ENCODE measurements at regions not wholly inside any gene's neighbourhood (a gene's known extent, or its start where the extent isn't known, plus 50 kb on each side); places are given as distances from the start of the nearest gene placed in this dataset.

DNA sequence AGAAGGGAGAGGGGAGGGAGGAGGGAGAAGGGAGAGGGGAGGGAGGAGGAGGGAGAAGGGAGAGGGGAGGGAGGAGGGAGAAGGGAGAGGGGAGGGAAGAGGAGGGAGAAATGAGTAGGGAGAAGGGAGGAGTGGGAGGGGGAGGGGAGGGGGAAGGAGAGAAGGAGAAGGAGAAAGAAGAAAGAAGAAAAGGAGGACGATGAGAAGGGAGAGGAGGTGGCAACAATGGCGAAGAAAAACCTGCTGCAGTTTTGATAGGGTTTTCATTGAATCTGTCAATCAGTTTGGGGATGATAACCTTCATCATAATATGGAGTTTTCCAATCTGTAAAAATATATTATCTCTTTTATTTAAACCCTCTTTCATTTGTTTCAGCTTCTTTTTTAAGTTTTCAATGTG, 185.2 kb downstream of the ADAM29 start:
- TF ChIP-seq ZNF384 (IDR thresholded peaks at IDR 0.05): no peak
- TF ChIP-seq FOXA1 (IDR thresholded peaks at IDR 0.05): no peak
- TF ChIP-seq, protein P1, sequence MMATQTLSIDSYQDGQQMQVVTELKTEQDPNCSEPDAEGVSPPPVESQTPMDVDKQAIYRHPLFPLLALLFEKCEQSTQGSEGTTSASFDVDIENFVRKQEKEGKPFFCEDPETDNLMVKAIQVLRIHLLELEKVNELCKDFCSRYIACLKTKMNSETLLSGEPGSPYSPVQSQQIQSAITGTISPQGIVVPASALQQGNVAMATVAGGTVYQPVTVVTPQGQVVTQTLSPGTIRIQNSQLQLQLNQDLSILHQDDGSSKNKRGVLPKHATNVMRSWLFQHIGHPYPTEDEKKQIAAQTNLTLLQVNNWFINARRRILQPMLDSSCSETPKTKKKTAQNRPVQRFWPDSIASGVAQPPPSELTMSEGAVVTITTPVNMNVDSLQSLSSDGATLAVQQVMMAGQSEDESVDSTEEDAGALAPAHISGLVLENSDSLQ (IDR thresholded peaks at IDR 0.05): no peak
- no peak for TF ChIP-seq ARNT (IDR thresholded peaks at IDR 0.05)
- TF ChIP-seq LEF1 (IDR thresholded peaks at IDR 0.05; ENCODE audit: borderline replicate concordance): no peak
- TF ChIP-seq CTBP1 (IDR thresholded peaks at IDR 0.05; ENCODE audit: borderline replicate concordance): no peak
- no peak for TF ChIP-seq ELF4 (IDR thresholded peaks at IDR 0.05)
- no peak for TF ChIP-seq SUZ12 (IDR thresholded peaks at IDR 0.05)
- TF ChIP-seq SP1 (IDR thresholded peaks at IDR 0.05): no peak
- TF ChIP-seq L3MBTL2 (conservative IDR thresholded peaks at IDR 0.05): no peak
- no peak for TF ChIP-seq FOXK2 (IDR thresholded peaks at IDR 0.05)
- TF ChIP-seq BHLHE40 (IDR thresholded peaks at IDR 0.05; ENCODE audit: borderline replicate concordance): no peak
- DNase-seq (ENCODE audit: extremely low spot score): no peak
- POLR2A ChIA-PET: no interaction called here
- CTCF ChIA-PET: no interaction called here

DNA sequence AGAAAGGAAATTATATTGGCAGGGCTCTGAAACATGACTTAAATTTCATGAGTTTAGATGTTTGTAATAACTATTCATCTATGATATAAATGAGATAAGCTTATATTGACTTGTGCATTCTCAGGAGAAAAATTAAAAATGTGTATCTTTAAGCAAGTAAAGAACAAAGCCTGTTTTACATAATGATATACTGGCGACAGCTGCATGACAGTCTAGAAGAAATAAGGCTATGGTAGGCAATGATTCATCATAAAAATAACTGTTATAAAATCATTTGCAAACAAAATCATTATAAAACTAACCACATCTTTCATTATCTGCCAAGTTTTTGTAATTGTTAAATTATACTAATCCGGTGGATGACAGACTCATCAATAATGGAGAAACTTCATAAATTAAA, 188.1 kb downstream of the ADAM29 start:
- POLR2A ChIA-PET: no interaction called here
- CTCF ChIA-PET: no interaction called here
- no peak for DNase-seq (ENCODE audit: extremely low spot score)
- TF ChIP-seq TARDBP (IDR thresholded peaks at IDR 0.05) (no peak), SP1 (IDR thresholded peaks at IDR 0.05) (no peak), SUZ12 (IDR thresholded peaks at IDR 0.05) (no peak), ZNF384 (IDR thresholded peaks at IDR 0.05) (no peak), FOXM1 (IDR thresholded peaks at IDR 0.05; ENCODE audit: borderline replicate concordance) (no peak), NFRKB (IDR thresholded peaks at IDR 0.05) (no peak), BHLHE40 (IDR thresholded peaks at IDR 0.05; ENCODE audit: borderline replicate concordance) (no peak), FOXK2 (IDR thresholded peaks at IDR 0.05) (no peak), HDGF (IDR thresholded peaks at IDR 0.05; ENCODE audit: borderline replicate concordance) (no peak), FOXA1 (IDR thresholded peaks at IDR 0.05) (no peak), L3MBTL2 (conservative IDR thresholded peaks at IDR 0.05) (no peak), CTBP1 (IDR thresholded peaks at IDR 0.05; ENCODE audit: borderline replicate concordance) (no peak)

DNA sequence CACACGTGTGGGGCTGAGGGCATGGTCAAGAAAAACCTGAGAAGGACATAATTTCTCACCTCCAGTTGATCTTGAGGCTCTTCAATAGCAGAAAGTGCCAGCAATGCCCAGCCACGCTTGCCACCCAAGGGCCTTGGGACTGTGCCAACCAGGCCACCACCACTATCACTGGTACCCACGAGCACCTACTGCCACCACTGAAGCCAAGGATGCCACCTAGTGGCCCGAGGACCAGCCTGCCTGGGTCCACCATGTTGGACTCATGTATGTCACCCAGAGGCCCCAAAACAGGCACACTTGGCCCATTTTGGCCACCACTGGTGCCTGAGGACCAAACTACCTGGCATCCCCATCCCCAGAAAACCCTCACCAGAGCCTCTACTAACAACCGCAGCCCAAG, 191.8 kb downstream of the ADAM29 start:
- TF ChIP-seq L3MBTL2 (conservative IDR thresholded peaks at IDR 0.05): no peak
- CTCF ChIA-PET: no interaction called here
- DNase-seq (ENCODE audit: extremely low spot score): peak; percentile 7
- POLR2A ChIA-PET: no interaction called here

DNA sequence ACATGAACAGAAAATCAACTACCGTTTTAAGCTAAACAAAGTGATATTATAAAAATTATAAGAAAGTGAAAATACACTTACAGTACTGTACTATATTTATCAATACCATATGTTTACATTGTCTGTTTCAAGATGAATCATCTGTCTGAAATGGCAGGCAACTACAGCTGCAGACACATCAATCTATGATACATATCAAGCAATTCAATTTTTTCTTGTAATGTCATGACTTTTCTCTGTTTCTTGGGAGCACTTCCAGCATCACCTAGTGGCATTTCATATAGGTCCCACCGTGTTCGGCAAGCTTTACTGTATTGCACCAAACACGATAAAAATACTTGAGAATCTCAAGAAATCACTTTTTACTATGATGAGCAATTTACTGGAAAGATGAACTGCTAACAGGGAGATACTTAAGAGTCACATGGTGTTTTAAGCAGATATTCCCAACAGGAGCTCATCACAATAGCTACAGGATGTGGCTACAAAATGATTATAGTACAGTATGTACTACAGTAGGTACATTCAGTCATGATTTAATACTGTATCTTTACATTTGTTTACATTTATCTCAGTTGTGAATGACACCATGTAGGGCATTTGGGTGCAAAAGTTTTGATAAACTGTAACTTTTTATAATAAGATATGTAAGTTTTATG, 207.4 kb downstream of the ADAM29 start:
- ChIA-PET POLR2A (no interaction called here), CTCF (no interaction called here)

DNA sequence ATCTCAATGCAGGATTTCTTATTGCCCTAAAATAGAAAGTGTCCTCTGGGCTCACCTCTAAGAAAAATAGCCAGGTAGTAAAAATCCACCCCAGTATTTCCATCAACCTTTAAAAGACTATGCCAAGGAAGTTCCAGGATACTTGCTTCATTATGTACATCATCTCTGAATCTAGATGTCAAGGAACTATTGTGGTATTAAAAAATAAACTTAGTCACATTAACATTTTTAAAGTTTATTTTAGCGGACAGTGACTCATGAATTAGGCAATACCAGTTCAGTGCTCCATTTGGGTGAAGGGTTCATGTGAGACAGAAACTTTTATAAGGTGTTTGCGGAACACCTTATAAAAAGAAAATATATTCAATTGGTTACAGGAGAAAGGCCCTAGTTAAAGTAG, 209.2 kb downstream of the ADAM29 start:
- CTCF ChIA-PET: no interaction called here
- POLR2A ChIA-PET: no interaction called here
- no peak for TF ChIP-seq NFRKB (IDR thresholded peaks at IDR 0.05)
- no peak for TF ChIP-seq SUZ12 (IDR thresholded peaks at IDR 0.05)
- no peak for TF ChIP-seq SP1 (IDR thresholded peaks at IDR 0.05)
- TF ChIP-seq TARDBP (IDR thresholded peaks at IDR 0.05): no peak
- no peak for TF ChIP-seq FOXA1 (IDR thresholded peaks at IDR 0.05)
- no peak for TF ChIP-seq ELF4 (IDR thresholded peaks at IDR 0.05)
- no peak for TF ChIP-seq LEF1 (IDR thresholded peaks at IDR 0.05; ENCODE audit: borderline replicate concordance)
- no peak for TF ChIP-seq ZNF384 (IDR thresholded peaks at IDR 0.05)
- no peak for TF ChIP-seq HDGF (IDR thresholded peaks at IDR 0.05; ENCODE audit: borderline replicate concordance)
- no peak for TF ChIP-seq L3MBTL2 (conservative IDR thresholded peaks at IDR 0.05)
- no peak for TF ChIP-seq CTBP1 (IDR thresholded peaks at IDR 0.05; ENCODE audit: borderline replicate concordance)
- TF ChIP-seq, protein P1 (IDR thresholded peaks at IDR 0.05): no peak
- DNase-seq (ENCODE audit: extremely low spot score): no peak

More for the DNA sequence above, 207.4 kb downstream of the ADAM29 start:
- DNase-seq (ENCODE audit: extremely low spot score): no peak
- no peak for TF ChIP-seq SP1 (IDR thresholded peaks at IDR 0.05)
- no peak for TF ChIP-seq LEF1 (IDR thresholded peaks at IDR 0.05; ENCODE audit: borderline replicate concordance)
- no peak for TF ChIP-seq BHLHE40 (IDR thresholded peaks at IDR 0.05; ENCODE audit: borderline replicate concordance)
- no peak for TF ChIP-seq ZNF384 (IDR thresholded peaks at IDR 0.05)
- no peak for TF ChIP-seq NFRKB (IDR thresholded peaks at IDR 0.05)
- no peak for TF ChIP-seq TARDBP (IDR thresholded peaks at IDR 0.05)
- TF ChIP-seq FOXK2 (IDR thresholded peaks at IDR 0.05): no peak
- TF ChIP-seq, protein P1 (IDR thresholded peaks at IDR 0.05): no peak
- no peak for TF ChIP-seq FOXA1 (IDR thresholded peaks at IDR 0.05)
- TF ChIP-seq CTBP1 (IDR thresholded peaks at IDR 0.05; ENCODE audit: borderline replicate concordance): no peak
- no peak for TF ChIP-seq SUZ12 (IDR thresholded peaks at IDR 0.05)
- no peak for TF ChIP-seq L3MBTL2 (conservative IDR thresholded peaks at IDR 0.05)
- no peak for TF ChIP-seq ELF4 (IDR thresholded peaks at IDR 0.05)

DNA sequence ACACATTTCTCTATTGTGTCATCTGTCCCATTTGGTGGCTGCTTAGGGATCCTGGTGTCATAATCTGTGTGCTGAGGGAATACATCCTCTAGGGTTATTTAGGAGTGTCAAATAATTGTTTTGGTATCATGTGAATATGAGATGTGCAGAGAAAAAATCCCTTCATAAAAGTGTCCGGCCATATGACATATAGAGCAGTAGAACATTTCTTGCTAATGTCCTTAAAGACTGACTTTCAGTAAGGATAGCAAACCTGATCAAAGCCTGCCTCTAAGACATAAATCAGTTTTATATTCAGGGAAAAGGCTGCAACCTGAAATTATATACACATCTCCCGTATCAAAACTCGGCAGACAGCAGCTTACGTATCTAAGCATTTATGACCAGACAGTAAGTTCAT, 211.6 kb downstream of the ADAM29 start:
- POLR2A ChIA-PET: no interaction called here
- no peak for DNase-seq (ENCODE audit: extremely low spot score)

More for the DNA sequence above, 211.6 kb downstream of the ADAM29 start:
- CTCF ChIA-PET: no interaction called here
- no peak for TF ChIP-seq ELF4 (IDR thresholded peaks at IDR 0.05)
- TF ChIP-seq FOXK2 (IDR thresholded peaks at IDR 0.05): no peak
- TF ChIP-seq ARNT (IDR thresholded peaks at IDR 0.05): no peak
- no peak for TF ChIP-seq NFRKB (IDR thresholded peaks at IDR 0.05)
- TF ChIP-seq FOXA1 (IDR thresholded peaks at IDR 0.05): no peak
- no peak for TF ChIP-seq ZNF384 (IDR thresholded peaks at IDR 0.05)
- no peak for TF ChIP-seq L3MBTL2 (conservative IDR thresholded peaks at IDR 0.05)
- TF ChIP-seq, protein P1 (IDR thresholded peaks at IDR 0.05): no peak
- TF ChIP-seq SP1 (IDR thresholded peaks at IDR 0.05): no peak
- no peak for TF ChIP-seq CTBP1 (IDR thresholded peaks at IDR 0.05; ENCODE audit: borderline replicate concordance)
- TF ChIP-seq SUZ12 (IDR thresholded peaks at IDR 0.05): no peak
- TF ChIP-seq HDGF (IDR thresholded peaks at IDR 0.05; ENCODE audit: borderline replicate concordance): no peak
- TF ChIP-seq LEF1 (IDR thresholded peaks at IDR 0.05; ENCODE audit: borderline replicate concordance): no peak
- no peak for TF ChIP-seq TARDBP (IDR thresholded peaks at IDR 0.05)
- TF ChIP-seq BHLHE40 (IDR thresholded peaks at IDR 0.05; ENCODE audit: borderline replicate concordance): no peak
- TF ChIP-seq FOXM1 (IDR thresholded peaks at IDR 0.05; ENCODE audit: borderline replicate concordance): no peak
